ES-I3 (cell line): ENCODE measurements at regions not wholly inside any gene's neighbourhood (a gene's known extent, or its start where the extent isn't known, plus 50 kb on each side); places are given as distances from the start of the nearest gene placed in this dataset.

ENCODE experiments used
- H3K36me3 ChIP-seq: 2 replicates; pipeline ENCODE4 v1.6.1; 2013; ENCODE audit warnings: mild to moderate bottlenecking, low read length, control low read depth, moderate library complexity; ENCODE audit not compliant: insufficient read depth
- H3K4me1 ChIP-seq: 2 replicates; pipeline ENCODE4 v1.6.1; 2013; ENCODE audit warnings: mild to moderate bottlenecking, control low read depth, low read length; ENCODE audit not compliant: insufficient read depth
- H3K9ac ChIP-seq: 2 replicates; pipeline ENCODE4 v1.6.1; 2013; ENCODE audit warnings: low read depth, mild to moderate bottlenecking, low read length, moderate library complexity
- H3K9me3 ChIP-seq: 2 replicates; pipeline ENCODE4 v1.6.1; 2013; ENCODE audit warnings: mild to moderate bottlenecking, low read length, moderate library complexity; ENCODE audit not compliant: control insufficient read depth, insufficient read depth

DNA sequence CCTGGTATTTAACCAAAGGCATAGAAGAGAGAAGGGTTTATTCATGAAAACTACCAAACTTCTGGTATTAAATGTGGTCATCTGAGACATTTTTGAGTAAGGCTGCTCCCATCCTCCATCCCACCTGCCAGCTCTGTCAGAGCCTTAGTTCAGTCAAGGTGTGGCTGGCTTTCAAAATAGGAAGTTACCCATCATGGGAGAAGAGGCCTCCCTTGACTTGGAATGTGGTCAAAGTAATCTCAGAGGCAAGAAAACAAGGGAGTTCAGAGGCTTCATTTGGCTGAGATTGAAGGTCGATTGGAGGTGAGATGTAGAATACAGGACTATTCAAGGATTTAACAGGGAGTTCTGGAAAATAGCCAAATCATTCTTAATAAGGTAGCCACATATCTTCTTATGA, 540.4 kb upstream of the ARRDC4 start:
- Histone ChIP-seq H3K9ac (no peak overlapping the region), H3K36me3 (no peaks in the 10 kb centered on the region), H3K4me1 (no peaks in the 10 kb centered on the region), H3K9me3 (no peaks in the 10 kb centered on the region)

DNA sequence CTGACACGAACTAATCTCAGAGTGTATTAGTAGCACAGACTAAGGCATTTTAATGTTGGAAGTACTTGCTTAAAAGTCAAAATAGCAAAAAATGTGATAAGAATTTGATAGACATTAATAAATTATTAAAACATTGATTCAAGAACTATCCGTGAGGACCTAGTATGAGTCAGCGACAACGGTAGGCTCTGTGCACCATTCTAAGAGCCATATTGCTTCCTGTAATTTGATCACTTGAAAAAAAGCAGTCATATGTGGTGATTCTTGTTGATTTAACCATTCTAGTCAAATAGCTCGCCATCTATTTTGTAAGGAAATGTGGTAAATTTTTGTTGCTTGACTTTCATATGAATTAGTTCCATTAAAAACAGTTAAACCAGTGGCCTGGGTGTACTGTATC, 534.9 kb upstream of the ARRDC4 start:
- Histone ChIP-seq H3K9ac (no peak overlapping the region), H3K4me1 (no peaks in the 10 kb centered on the region), H3K9me3 (no peaks in the 10 kb centered on the region), H3K36me3 (no peaks in the 10 kb centered on the region)

DNA sequence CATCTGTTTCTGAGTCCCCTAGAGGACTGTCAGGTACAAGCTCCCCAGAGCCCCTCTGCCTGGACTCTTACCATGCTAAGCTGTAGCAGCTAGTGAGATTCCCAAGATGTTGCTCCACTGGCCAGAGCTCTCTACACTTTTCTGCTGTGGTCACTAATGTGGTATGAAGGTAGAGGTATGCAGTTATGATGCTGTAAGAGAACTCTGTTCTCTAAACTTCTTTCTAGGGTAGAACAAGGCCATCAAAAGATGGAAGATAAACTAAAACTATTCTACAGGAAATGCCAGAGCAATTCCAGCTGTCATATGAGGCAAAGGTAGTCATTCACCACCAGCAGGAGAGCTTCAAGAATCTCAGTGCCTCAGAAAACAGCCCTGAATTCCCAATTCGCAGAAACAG, 517.4 kb upstream of the ARRDC4 start:
- Histone ChIP-seq H3K36me3 (no peaks in the 10 kb centered on the region), H3K9ac (no peak overlapping the region), H3K4me1 (no peaks in the 10 kb centered on the region), H3K9me3 (no peaks in the 10 kb centered on the region)

DNA sequence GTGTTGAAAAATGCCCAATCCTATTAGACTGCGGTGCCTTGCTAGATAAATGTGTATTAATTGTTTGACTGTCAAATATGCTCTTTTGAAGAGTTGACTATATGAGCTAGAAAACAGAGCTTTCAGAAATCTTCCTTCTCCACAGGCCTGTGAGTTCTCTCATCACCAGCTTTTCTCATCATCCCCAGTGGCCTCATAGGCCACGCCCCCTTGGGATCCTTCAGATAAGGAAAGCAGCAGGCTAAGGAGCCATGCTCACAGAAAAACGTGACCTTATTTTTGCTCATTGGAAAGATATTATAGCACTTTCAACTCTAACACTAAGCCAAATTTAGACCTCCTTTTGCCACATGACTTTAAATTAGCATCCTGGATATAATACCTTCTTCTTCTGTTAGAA, 514.4 kb upstream of the ARRDC4 start:
- no peaks in the 10 kb centered on the region for H3K9me3 ChIP-seq
- no peaks in the 10 kb centered on the region for H3K4me1 ChIP-seq
- H3K36me3 ChIP-seq = no peaks in the 10 kb centered on the region
- H3K9ac ChIP-seq = no peak overlapping the region

DNA sequence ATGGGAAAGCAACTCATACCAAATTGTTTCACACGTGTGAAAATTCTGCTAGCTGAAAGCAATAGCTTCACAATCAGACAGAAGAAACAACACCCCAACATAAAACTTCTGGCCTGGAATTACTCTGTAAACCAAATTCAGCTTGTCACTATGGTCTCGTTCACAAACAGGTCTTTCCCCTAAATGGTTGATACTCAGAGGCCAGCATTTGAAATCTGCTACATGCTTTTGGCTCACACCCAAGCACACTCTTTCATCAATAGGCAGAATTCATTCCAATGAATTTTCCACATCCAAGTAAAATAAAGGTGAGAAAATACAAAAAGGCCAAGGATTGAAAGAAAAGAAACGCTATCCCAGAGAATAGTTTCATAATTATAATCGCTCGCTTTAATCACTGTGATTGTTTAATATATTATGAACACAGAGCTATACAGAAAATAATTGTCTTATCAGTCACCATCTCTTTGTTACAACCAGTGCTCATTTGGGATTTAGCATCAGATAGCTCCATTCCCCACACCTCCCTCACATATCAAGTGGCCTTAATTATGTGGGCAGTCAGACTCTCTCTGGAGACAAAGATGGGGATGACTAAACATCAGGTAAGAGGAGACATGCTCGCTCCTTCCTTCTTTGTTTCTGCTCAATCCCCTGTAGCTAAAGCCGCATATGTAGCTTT, 503.8 kb upstream of the ARRDC4 start:
- H3K4me1 ChIP-seq = peaks cover 3% of the 10 kb centered on the region; the same call in 1 of the 2 replicates
- no peak overlapping the region for H3K9ac ChIP-seq
- no peaks in the 10 kb centered on the region for H3K36me3 ChIP-seq
- H3K9me3 ChIP-seq = no peaks in the 10 kb centered on the region

DNA sequence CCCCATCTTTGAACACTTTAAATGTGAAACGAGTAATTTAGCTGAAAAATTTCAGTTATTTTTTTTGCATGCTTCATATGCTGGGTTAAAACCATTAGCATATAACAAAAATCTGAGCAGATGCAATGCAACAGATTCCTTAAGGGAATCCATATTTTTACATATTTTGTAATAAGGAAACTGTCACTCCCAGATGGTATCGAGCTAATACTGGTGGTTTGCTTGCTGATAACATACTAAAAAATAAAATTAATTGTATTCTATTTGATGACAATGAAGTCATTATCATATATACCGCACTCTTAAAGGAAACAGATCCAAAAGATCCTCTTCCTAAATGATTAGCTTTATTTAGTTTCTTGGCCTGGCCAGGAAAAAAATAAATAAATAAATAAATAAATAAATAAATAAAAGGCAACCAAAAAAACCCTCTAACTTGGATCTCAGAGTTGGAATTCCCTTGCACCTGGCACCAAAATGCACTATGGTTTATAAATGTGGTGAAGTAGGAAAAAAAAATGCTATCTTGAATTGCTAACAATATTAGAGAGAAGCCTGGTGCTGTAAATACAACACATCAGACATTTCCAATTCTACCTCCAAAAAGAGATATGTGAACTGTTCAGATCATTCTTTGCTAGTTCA, 503.2 kb upstream of the ARRDC4 start:
- Histone ChIP-seq H3K9ac (no peak overlapping the region), H3K36me3 (no peaks in the 10 kb centered on the region), H3K9me3 (no peaks in the 10 kb centered on the region), H3K4me1 (peaks cover 3% of the 10 kb centered on the region; the same call in 1 of the 2 replicates)

DNA sequence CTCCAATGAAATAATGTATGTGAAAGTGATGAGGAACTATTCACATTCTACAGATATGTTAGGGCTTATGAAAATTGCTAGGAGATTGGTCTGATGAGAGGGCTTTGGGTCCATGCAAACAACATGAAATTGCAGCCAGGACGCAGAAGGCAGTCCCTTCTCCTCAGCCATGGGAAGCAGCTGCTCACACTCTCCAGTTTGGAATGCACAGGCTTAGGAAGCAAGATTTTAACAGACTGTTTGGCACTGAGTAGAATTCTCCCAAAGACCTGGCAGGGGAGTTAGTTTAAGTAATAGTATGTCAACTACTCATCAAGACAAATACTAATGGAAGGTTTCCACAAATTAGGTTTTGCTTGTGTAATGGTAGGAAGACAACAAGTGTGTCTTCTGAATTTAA, 500.7 kb upstream of the ARRDC4 start:
- Histone ChIP-seq H3K9me3 (no peaks in the 10 kb centered on the region), H3K36me3 (no peaks in the 10 kb centered on the region)

DNA sequence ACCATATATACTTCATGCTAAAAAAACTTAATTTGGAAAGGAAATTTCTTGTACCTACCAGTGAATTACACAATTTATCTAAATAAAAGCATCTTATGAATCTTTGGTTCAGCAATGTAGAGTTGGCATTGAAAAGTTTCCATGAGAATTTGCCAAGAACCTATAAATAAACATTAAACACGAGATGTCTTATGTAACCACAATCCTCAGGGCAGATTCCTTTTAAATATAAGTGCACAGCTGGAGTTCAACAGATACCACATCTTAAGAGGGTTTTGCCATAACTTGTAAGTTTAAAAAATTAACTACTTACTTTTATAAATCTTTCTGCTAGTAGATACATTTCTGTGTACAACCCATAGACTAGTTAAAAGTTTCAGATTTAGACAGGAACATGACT, 499.3 kb upstream of the ARRDC4 start:
- Histone ChIP-seq H3K4me1 (peaks cover 3% of the 10 kb centered on the region; the same call in 1 of the 2 replicates), H3K9me3 (no peaks in the 10 kb centered on the region), H3K9ac (no peak overlapping the region), H3K36me3 (no peaks in the 10 kb centered on the region)

More for the DNA sequence above, 500.7 kb upstream of the ARRDC4 start:
- Histone ChIP-seq H3K4me1 (peaks cover 3% of the 10 kb centered on the region; the same call in 1 of the 2 replicates), H3K9ac (no peak overlapping the region)

DNA sequence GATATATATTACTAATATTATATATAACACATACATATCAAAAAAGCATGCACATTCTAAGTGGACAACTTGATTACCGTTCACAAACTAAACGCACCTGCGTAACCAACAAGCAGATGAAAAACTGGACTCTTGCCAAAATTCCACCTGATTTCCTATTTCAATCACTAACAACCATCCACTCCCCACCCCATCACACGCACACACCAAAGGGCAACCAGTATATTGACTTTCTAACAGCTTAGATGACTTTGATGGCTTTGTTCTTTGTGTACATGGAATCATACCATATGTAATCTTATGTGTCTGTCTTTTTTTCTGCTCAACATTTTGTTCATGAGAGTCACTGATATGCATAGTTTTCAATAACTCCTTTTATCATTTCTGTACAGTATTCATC, 496.8 kb upstream of the ARRDC4 start:
- Histone ChIP-seq H3K9me3 (no peaks in the 10 kb centered on the region), H3K9ac (no peak overlapping the region), H3K36me3 (no peaks in the 10 kb centered on the region), H3K4me1 (no peaks in the 10 kb centered on the region)

DNA sequence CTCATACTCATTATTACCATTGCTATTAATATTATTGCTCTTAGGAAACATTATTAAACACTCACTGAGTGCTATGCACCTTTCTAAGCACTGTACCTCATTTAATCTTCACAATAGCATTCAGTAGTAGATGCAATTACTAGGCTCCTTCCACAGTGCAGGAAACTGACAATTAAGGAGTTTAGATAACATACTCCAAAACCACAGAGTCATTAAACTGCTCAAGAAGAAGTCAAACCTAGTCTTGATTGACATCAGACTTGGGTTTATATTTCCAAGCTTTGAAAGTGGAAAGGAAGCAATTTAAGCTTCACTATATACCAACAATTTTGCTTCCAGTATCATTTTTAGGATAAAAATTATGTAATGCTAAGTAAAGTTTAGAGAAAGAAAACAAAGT, 490.1 kb upstream of the ARRDC4 start:
- Histone ChIP-seq H3K9me3 (no peaks in the 10 kb centered on the region), H3K4me1 (no peaks in the 10 kb centered on the region), H3K9ac (no peak overlapping the region), H3K36me3 (no peaks in the 10 kb centered on the region)

DNA sequence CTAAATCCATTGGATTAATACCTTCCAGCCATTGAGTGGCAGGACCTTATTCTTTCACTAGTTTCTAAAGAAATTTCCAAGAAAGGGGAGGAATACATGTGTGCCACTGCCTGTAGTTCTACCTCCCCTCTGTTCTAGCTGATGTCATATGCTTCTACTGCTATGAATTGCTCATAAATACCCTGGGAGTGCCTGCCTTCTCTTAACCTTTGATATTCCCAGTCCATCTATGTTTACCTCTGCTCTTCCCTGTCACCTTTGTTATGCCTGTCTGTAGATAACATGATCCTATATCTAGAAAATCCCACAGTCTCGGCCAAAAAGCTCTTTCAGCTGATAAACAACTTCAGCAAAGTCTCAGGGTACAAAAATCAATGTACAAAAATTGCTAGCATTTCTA, 486.9 kb upstream of the ARRDC4 start:
- H3K4me1 ChIP-seq = no peaks in the 10 kb centered on the region
- H3K9me3 ChIP-seq = no peaks in the 10 kb centered on the region
- no peak overlapping the region for H3K9ac ChIP-seq
- H3K36me3 ChIP-seq = no peaks in the 10 kb centered on the region

DNA sequence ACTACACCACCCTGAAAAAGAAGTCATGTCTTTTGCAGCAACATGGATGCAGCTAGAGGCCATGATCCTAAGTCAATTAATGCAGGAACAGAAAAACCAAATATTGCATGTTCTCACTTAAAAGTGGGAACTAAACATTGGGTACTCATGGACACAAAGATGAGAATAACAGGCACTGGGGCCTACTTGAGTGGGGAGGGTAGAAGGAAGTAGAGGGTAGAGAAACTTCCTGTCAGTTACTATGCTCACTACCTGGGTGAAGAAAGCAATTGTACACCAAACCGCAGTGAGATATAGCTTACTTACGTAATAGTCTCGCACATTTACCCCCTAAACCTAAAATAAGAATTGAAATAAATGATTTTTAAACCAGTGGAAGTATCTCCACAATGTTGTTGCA, 480.5 kb upstream of the ARRDC4 start:
- Histone ChIP-seq H3K9ac (no peak overlapping the region), H3K36me3 (no peaks in the 10 kb centered on the region), H3K9me3 (no peaks in the 10 kb centered on the region), H3K4me1 (no peaks in the 10 kb centered on the region)

DNA sequence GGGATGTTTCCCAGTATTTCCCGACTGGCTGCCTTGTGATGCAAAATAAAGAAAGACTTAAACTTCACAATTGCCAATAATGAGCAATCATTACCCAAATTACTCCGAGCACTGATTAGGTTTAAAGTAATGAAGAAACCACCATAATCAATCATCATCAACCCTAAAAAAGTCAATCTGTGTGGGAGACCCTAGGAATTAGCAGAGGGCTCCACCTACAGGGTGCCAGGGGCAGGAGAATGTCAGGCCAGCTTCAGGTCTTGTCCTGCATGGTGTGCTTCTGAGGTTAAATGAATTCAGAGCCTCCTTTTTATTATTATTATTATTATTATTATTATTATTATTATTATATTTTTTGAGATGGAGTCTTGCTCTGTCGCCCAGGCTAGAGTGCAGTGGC, 478.0 kb upstream of the ARRDC4 start:
- H3K36me3 ChIP-seq = no peaks in the 10 kb centered on the region
- H3K9ac ChIP-seq = no peak overlapping the region
- H3K4me1 ChIP-seq = no peaks in the 10 kb centered on the region
- H3K9me3 ChIP-seq = no peaks in the 10 kb centered on the region

DNA sequence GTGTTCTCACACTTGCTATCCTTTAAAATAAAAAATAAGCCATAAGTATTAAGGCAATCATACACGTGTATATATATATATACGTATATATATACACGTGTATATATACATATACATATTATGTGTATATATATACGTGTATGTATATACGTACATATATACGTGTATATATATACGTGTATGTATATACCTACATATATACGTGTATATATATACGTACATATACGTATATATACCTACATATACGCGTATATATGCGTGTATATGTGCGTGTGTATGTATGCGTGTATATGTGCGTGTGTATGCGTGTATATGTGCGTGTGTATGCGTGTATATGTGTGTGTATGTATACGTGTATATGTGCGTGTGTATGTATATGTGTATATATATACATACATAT, 477.3 kb upstream of the ARRDC4 start:
- Histone ChIP-seq H3K9ac (no peak overlapping the region), H3K36me3 (no peaks in the 10 kb centered on the region), H3K9me3 (no peaks in the 10 kb centered on the region), H3K4me1 (no peaks in the 10 kb centered on the region)

DNA sequence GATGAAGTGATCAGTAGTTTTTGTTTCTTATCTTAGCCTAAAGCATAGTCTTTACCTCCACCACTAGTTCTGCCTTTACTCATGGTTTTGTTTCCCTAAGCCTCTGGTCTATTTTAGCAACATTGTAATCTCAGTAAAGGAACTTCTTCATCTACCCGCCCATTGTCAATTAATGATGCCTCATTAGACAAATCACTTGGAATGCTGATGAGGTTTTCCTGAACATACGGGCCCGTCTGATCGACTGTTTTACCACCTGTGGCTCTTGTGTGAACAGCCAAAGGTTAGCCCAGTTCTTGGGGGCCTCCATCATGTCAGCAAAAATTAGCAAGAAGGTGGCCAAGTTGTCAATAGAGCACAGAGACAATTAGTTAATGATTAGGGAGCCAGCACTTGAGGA, 470.1 kb upstream of the ARRDC4 start:
- Histone ChIP-seq H3K36me3 (no peaks in the 10 kb centered on the region), H3K9ac (no peak overlapping the region), H3K9me3 (no peaks in the 10 kb centered on the region), H3K4me1 (no peaks in the 10 kb centered on the region)
